ENCODE measurements at regions not wholly inside any gene's neighbourhood (a gene's known extent, or its start where the extent isn't known, plus 50 kb on each side); places are given as distances from the start of the nearest gene placed in this dataset.

DNA sequence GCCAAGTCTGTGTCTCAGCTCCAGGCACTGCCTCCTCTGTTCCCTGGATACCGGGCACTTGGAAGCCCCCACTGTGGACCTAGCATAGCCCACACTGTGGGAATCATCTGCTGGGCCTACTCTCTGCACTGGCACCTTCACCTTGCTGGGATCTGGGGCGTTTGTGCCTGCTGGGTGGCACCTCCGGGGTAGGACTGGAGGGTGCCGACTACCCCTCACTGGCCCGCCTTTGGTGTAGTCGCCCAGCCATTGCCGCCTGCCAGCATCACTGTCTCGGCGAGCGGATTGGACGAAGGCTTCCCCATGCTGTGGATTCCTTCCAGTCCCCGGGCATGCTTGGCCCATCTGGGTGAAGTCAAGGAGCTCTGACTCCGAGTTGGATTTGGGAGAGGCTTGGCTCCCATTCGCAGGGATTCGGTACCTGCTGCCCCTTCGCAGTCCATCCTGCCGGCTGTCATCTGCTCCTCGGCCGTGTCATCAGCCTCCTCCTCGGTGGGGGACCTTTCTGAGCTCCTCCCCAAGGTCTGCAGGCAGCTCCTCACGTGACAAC is 180.6 kb upstream of the HDAC4 start:
- no peak for DNase-seq (ENCODE audit: low read depth in 4 of 6, low spot score in 6 of 6)
- no peak overlapping the region for H3K27ac ChIP-seq (ENCODE audit: low read depth, low read length)
- 80% methylated on average over 20 of the region's 21 CpGs for WGBS (ENCODE audit: insufficient coverage)
- H3K9me3 ChIP-seq (ENCODE audit: control insufficient read depth, insufficient read depth, low read length) = no peaks in the 10 kb centered on the region
- H3K27me3 ChIP-seq (ENCODE audit: control insufficient read depth, insufficient read depth, low read length) = no peaks in the 10 kb centered on the region
- no peak overlapping the region for H3K4me3 ChIP-seq (ENCODE audit: low read depth, low read length)
- H3K36me3 ChIP-seq (ENCODE audit: control insufficient read depth, insufficient read depth, low read length) = no peaks in the 10 kb centered on the region
- H3K4me1 ChIP-seq (ENCODE audit: control insufficient read depth, insufficient read depth, low read length) = peaks cover 7% of the 10 kb centered on the region

DNA sequence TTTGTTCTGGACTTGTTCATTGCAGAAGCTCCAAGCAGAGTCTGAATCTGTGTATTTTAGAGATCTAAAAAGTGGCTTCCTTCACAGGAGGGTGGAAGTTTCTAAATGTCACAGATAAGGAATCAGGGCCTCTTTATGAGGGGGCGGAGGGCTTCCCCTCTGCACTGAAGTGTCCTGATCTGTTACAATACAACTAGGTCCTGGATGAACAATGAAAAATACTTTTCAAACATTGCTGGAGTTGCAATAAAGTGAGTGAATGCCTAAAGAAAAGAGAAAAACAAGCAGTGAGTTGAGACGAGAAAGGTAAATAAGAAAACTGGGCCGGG is 179.3 kb upstream of the HDAC4 start:
- WGBS (ENCODE audit: insufficient coverage) = 74% methylated on average over 2 of the region's 3 CpGs
- H3K27me3 ChIP-seq (ENCODE audit: control insufficient read depth, insufficient read depth, low read length) = no peaks in the 10 kb centered on the region
- DNase-seq (ENCODE audit: low read depth in 4 of 6, low spot score in 6 of 6) = no peak
- H3K27ac ChIP-seq (ENCODE audit: low read depth, low read length) = no peak overlapping the region
- H3K9me3 ChIP-seq (ENCODE audit: control insufficient read depth, insufficient read depth, low read length) = peaks cover 5% of the 10 kb centered on the region
- no peak overlapping the region for H3K4me3 ChIP-seq (ENCODE audit: low read depth, low read length)
- H3K36me3 ChIP-seq (ENCODE audit: control insufficient read depth, insufficient read depth, low read length) = no peaks in the 10 kb centered on the region
- H3K4me1 ChIP-seq (ENCODE audit: control insufficient read depth, insufficient read depth, low read length) = peaks cover 14% of the 10 kb centered on the region

DNA sequence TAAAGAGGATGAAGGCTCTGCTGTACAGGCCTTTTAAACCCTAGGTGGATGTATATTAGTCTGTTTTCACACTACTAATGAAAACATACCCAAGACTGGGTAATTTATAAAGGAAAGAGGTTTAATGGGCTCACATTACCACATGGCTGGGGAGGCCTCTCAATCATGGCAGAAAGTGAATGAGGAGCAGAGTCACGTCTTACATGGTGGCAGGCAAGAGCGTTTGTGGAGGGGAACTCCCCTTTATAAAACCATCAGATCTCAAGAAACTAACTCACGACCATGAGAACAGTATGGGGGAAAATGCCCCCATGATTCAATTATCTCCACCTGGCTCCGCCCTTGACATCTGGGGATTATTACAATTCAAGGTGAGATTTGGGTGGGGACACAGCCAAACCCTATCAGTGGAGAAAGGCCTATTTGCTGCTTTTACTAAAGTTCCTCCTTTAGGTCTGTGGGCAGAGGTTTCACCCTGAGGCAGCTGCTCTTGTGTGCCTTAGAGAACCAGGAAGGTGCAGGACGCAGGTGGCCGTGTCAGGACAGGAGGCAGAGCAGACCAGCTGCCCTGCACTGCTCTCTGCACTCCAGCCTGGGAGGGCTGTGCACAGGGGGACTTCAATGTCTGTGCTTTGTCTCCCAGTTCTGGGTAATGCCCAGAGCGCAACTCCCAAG is 178.8 kb upstream of the HDAC4 start:
- DNase-seq (ENCODE audit: low read depth in 4 of 6, low spot score in 6 of 6) = no peak
- Histone ChIP-seq H3K9me3 (ENCODE audit: control insufficient read depth, insufficient read depth, low read length) (peaks cover 5% of the 10 kb centered on the region), H3K36me3 (ENCODE audit: control insufficient read depth, insufficient read depth, low read length) (no peaks in the 10 kb centered on the region), H3K4me3 (ENCODE audit: low read depth, low read length) (no peak overlapping the region), H3K4me1 (ENCODE audit: control insufficient read depth, insufficient read depth, low read length) (peaks cover 19% of the 10 kb centered on the region), H3K27ac (ENCODE audit: low read depth, low read length) (no peak overlapping the region), H3K27me3 (ENCODE audit: control insufficient read depth, insufficient read depth, low read length) (no peaks in the 10 kb centered on the region)
- 90% methylated on average over 3 of the region's 7 CpGs for WGBS (ENCODE audit: insufficient coverage)

DNA sequence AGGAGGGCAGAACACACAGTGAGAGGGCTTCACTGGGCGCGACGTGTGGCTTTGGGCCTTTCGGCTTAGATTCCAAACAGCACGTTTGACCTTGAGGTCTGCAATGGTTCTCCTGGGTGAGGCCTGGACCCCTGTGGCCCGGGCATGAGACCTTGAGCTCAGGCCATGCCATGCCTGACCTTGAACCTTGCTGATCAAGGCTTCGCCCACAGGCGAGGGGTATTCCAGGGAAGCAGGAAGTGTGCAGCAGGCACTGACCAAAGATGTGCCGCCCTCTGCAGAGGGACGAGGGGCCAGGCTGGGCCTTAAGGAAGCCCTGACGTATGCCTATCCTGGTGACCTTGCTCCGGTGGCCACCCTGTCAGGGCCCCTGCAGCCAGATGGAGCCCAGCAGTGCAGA is 178.3 kb upstream of the HDAC4 start:
- H3K4me3 ChIP-seq (ENCODE audit: low read depth, low read length) = no peak overlapping the region
- peaks cover 5% of the 10 kb centered on the region for H3K9me3 ChIP-seq (ENCODE audit: control insufficient read depth, insufficient read depth, low read length)
- DNase-seq (ENCODE audit: low read depth in 4 of 6, low spot score in 6 of 6) = no peak
- 98% methylated on average over 12 of the region's 12 CpGs for WGBS (ENCODE audit: insufficient coverage)
- no peaks in the 10 kb centered on the region for H3K27me3 ChIP-seq (ENCODE audit: control insufficient read depth, insufficient read depth, low read length)
- H3K36me3 ChIP-seq (ENCODE audit: control insufficient read depth, insufficient read depth, low read length) = no peaks in the 10 kb centered on the region
- H3K4me1 ChIP-seq (ENCODE audit: control insufficient read depth, insufficient read depth, low read length) = peaks cover 25% of the 10 kb centered on the region
- H3K27ac ChIP-seq (ENCODE audit: low read depth, low read length) = no peak overlapping the region

DNA sequence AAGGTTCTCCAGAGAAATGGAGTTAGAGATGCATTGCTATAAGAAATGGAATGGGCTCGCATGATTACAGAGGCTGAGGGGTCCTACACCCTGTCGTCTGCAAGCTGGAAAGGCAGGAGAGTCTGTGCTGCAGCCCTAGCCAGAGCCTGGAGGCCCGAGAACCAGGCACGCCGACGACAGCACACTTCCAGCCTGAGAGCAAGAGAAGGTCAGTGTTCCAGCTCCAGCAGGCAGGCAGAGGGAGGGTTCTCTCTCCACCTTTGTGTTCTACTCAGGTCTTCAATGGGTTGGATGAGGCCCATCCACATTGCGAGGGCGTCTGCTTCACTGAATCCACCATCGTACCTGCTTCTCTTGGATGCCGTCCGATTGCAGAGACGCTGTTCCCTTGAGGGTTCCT is 177.6 kb upstream of the HDAC4 start:
- H3K9me3 ChIP-seq (ENCODE audit: control insufficient read depth, insufficient read depth, low read length) = peaks cover 5% of the 10 kb centered on the region
- H3K27me3 ChIP-seq (ENCODE audit: control insufficient read depth, insufficient read depth, low read length) = no peaks in the 10 kb centered on the region
- 91% methylated on average over 8 of the region's 12 CpGs for WGBS (ENCODE audit: insufficient coverage)
- no peak overlapping the region for H3K4me3 ChIP-seq (ENCODE audit: low read depth, low read length)
- H3K4me1 ChIP-seq (ENCODE audit: control insufficient read depth, insufficient read depth, low read length) = peaks cover 28% of the 10 kb centered on the region
- no peaks in the 10 kb centered on the region for H3K36me3 ChIP-seq (ENCODE audit: control insufficient read depth, insufficient read depth, low read length)
- no peak overlapping the region for H3K27ac ChIP-seq (ENCODE audit: low read depth, low read length)
- no peak for DNase-seq (ENCODE audit: low read depth in 4 of 6, low spot score in 6 of 6)

DNA sequence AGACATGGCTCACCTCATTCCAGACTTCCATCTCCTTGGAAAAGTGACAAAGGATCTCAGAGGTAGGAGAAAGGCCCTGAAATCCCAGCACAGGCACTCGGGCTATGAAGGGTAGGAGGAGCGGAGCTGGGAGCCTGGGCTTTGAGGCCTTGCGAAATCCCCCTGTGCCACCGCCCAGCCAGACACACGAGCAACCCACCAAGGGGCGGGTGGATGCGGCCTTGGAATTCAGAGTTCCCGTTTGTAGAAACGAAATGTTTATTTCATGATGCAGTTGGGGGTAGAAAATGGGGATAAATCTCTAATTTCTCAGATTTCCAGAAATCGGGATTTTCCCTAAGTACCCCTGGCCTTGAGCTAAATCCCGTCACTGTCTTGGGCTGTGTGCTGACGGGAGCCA is 177.1 kb upstream of the HDAC4 start:
- H3K36me3 ChIP-seq (ENCODE audit: control insufficient read depth, insufficient read depth, low read length) = no peaks in the 10 kb centered on the region
- no peak for DNase-seq (ENCODE audit: low read depth in 4 of 6, low spot score in 6 of 6)
- peaks cover 28% of the 10 kb centered on the region for H3K4me1 ChIP-seq (ENCODE audit: control insufficient read depth, insufficient read depth, low read length)
- peaks cover 5% of the 10 kb centered on the region for H3K9me3 ChIP-seq (ENCODE audit: control insufficient read depth, insufficient read depth, low read length)
- no peak overlapping the region for H3K27ac ChIP-seq (ENCODE audit: low read depth, low read length)
- H3K4me3 ChIP-seq (ENCODE audit: low read depth, low read length) = no peak overlapping the region
- H3K27me3 ChIP-seq (ENCODE audit: control insufficient read depth, insufficient read depth, low read length) = no peaks in the 10 kb centered on the region
- 95% methylated on average over 7 of the region's 12 CpGs for WGBS (ENCODE audit: insufficient coverage)

DNA sequence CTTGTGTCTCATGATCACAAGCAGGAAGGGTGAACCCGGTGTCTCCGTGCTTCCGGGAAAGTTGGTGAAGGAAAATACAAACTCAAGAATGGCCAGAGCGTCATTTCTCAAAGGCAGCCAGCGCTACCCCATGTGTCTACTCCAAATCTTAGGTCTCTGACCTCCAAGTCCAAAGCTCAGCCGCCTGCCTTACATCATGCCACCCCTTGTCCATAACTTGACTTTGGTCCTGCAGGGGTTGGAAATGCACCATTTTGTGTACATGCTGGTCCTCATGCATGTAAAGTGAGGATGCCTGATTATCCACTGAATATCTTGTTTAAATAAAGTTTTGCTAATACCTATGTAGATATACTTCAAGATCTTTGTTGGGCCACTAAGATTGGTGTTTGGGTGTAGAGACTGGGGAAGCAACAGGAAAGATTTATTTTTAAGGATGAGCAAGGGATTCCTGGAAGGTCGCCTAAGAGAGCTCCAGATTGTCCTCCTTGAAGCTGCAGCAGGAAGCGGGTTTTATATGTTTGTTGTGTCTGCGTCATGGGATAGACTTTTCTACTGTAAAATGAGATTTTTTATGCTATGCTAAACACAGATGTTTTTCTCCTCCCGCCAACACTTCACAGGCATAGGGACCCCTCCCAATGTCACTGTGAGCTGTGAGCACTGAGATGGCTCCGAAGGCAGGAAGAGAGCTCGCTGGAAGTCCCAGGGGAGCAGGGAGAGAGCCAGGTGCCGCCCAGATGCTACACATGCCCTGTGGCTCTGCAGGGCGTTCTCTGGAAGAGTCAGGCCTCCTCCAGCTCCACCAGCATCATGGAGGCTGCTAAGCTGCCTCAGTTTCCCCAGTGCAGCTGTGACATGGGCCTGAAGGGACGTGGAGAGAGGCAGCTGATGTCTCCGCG is 176.2 kb upstream of the HDAC4 start:
- no peaks in the 10 kb centered on the region for H3K27me3 ChIP-seq (ENCODE audit: control insufficient read depth, insufficient read depth, low read length)
- no peak overlapping the region for H3K27ac ChIP-seq (ENCODE audit: low read depth, low read length)
- peak in 1 of 6 donors; percentile 39 for DNase-seq (ENCODE audit: low read depth in 4 of 6, low spot score in 6 of 6)
- no peak overlapping the region for H3K4me3 ChIP-seq (ENCODE audit: low read depth, low read length)
- 77% methylated on average over 15 of the region's 17 CpGs for WGBS (ENCODE audit: insufficient coverage)
- peaks cover 5% of the 10 kb centered on the region for H3K9me3 ChIP-seq (ENCODE audit: control insufficient read depth, insufficient read depth, low read length)
- H3K4me1 ChIP-seq (ENCODE audit: control insufficient read depth, insufficient read depth, low read length) = peaks cover 28% of the 10 kb centered on the region
- H3K36me3 ChIP-seq (ENCODE audit: control insufficient read depth, insufficient read depth, low read length) = no peaks in the 10 kb centered on the region

DNA sequence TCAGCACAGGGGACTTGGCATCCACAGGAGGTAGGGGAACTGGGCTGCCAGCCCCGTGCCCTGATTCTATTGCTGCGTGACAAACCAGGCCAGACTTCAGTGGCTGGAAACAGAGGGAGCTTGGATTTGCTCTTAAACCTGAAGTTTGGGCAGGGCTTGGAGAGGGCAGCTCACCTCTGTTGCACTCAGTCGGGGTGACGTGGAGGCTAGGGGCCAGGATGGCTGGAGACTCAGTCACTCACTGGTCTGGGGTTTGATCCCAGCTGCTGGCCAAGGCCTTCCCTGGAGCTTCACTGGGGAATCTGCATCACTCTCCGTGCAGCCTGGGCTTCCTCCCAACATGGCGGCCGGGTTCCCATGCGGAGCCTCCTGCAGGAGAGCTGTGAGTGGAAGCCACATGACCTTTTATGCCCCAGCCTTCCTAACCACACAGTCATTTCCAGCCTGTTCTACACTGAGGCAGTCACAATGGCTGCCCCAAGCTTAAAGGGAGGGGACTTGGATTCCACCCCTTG is 175.2 kb upstream of the HDAC4 start:
- H3K27ac ChIP-seq (ENCODE audit: low read depth, low read length) = no peak overlapping the region
- no peaks in the 10 kb centered on the region for H3K27me3 ChIP-seq (ENCODE audit: control insufficient read depth, insufficient read depth, low read length)
- H3K36me3 ChIP-seq (ENCODE audit: control insufficient read depth, insufficient read depth, low read length) = no peaks in the 10 kb centered on the region
- no peak for DNase-seq (ENCODE audit: low read depth in 4 of 6, low spot score in 6 of 6)
- H3K4me3 ChIP-seq (ENCODE audit: low read depth, low read length) = no peak overlapping the region
- peaks cover 26% of the 10 kb centered on the region for H3K4me1 ChIP-seq (ENCODE audit: control insufficient read depth, insufficient read depth, low read length)
- WGBS (ENCODE audit: insufficient coverage) = over 99% methylated on average over 8 of the region's 8 CpGs
- peaks cover 5% of the 10 kb centered on the region for H3K9me3 ChIP-seq (ENCODE audit: control insufficient read depth, insufficient read depth, low read length)

DNA sequence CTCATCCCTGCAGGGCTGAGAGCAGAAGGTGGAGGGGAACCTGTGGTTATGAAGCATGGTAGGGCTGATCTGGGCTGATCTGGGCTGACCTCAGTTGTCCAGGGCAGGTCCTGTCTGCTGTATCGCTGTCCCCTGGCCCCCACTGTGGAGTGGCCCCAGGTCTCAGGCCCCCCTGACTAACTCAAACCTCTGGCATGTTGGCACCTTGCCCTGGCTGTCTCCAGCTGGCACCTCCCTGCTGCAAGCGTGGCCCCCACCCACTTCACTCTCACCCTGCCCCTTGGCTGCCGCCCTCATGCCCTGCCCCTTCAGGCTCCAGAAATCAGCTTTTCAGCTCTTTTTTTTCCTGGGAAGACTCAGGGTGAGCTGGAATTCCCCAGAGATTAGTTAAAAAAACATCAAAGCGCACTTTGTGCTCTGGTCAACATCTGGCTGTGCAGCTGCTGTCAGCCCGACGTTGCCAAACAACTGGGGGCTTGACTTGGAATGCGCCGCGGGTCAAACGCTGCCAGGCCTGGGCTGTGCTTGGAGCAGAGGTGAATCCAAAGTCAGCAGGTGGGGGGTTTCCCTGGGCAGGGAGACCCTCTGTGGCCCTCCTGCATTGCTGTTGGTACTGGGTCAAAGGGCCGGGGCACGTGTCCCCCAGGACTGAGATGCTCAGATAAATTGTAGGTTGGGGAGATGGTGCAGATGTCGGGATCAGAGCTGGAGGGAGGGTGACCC is 173.8 kb upstream of the HDAC4 start:
- Histone ChIP-seq H3K27me3 (ENCODE audit: control insufficient read depth, insufficient read depth, low read length) (no peaks in the 10 kb centered on the region), H3K27ac (ENCODE audit: low read depth, low read length) (no peak overlapping the region), H3K36me3 (ENCODE audit: control insufficient read depth, insufficient read depth, low read length) (no peaks in the 10 kb centered on the region), H3K9me3 (ENCODE audit: control insufficient read depth, insufficient read depth, low read length) (peaks cover 5% of the 10 kb centered on the region), H3K4me1 (ENCODE audit: control insufficient read depth, insufficient read depth, low read length) (peaks cover 31% of the 10 kb centered on the region), H3K4me3 (ENCODE audit: low read depth, low read length) (no peak overlapping the region)
- WGBS (ENCODE audit: insufficient coverage) = 60% methylated on average over 13 of the region's 13 CpGs
- DNase-seq (ENCODE audit: low read depth in 4 of 6, low spot score in 6 of 6) = peak in 1 of 6 donors; percentile 25

Measured in spinal cord (tissue), 9 donors.